HepG2 (cell line): ENCODE measurements at regions not wholly inside any gene's neighbourhood (a gene's known extent, or its start where the extent isn't known, plus 50 kb on each side); places are given as distances from the start of the nearest gene placed in this dataset.

Source experiments
- ATAC-seq: fragments of 200-7000 bp; cut with Tn5 transposase; 3 replicates; pipeline ENCODE4 v1.9.1; 2020; ENCODE audit warnings: mild to moderate bottlenecking, moderate library complexity
- BruUV-seq: library from RNA; stranded (reverse); fragments of 400-500 nt; replicated peaks from 2 replicates; lab custom pipeline; 2021; lab: Mats Ljungman, UMichigan
- CTCF ChIA-PET: fragments of 300-600 bp; formaldehyde crosslinking; extraction: SDS; loops from one replicate; lab custom pipeline; 2021; ENCODE audit warnings: low total read pairs, inconsistent platforms, low intra/inter-chr PET ratio; lab: Yijun Ruan, JAX
- POLR2A ChIA-PET: fragments of 350-600 bp; sonication (Branson Sonifier 250); formaldehyde crosslinking; loops from one replicate; lab custom pipeline; 2020; ENCODE audit warnings: antibody characterized with exemption, inconsistent platforms; lab: Yijun Ruan, JAX
- DNase-seq: peaks from one replicate; pipeline ENCODE4 v3.0.0-alpha.2; 2015; ENCODE audit warnings: low spot score
- FAIRE-seq: peaks from 3 replicates; lab custom pipeline; 2011; peaks lifted over from hg19 to GRCh38; lab: Jason Lieb, UNC
- H2AFZ ChIP-seq: one replicate; pipeline ENCODE4 v1.6.1; 2011; ENCODE audit warnings: low read length, inconsistent platforms
- H3K27ac ChIP-seq: fragments of 300-600 bp; 3 replicates; pipeline ENCODE4 v1.8.0; 2011; ENCODE audit warnings: mixed run types, mild to moderate bottlenecking, mixed read lengths, low read length, inconsistent platforms; ENCODE audit not compliant: insufficient read depth; ENCODE audit errors: extremely low read length
- H3K27me3 ChIP-seq, 2 experiments: fragments of 200-600 bp in 1 of 2; 2 replicates in 1 of 2; 3 replicates in 1 of 2; pipeline versions ENCODE4 v1.6.0 to v1.8.0; 2011; ENCODE audit warnings: low read length in 2 of 2, mild to moderate bottlenecking in 2 of 2, moderate library complexity in 2 of 2, inconsistent platforms in 1 of 2; ENCODE audit not compliant: insufficient read depth in 2 of 2, control insufficient read depth in 1 of 2
- H3K36me3 ChIP-seq, 2 experiments: fragments of 200-600 bp in 1 of 2; replicated peaks in 1 of 2; 2 replicates in 1 of 2; 3 replicates in 1 of 2; pipeline versions ENCODE4 v1.5.1 to v1.8.0; 2011; ENCODE audit warnings: low read length in 2 of 2, inconsistent platforms in 1 of 2; ENCODE audit not compliant: insufficient read depth in 2 of 2, control insufficient read depth in 1 of 2
- H3K4me1 ChIP-seq: 2 replicates; pipeline ENCODE4 v1.5.1; 2012; ENCODE audit warnings: low read length, inconsistent platforms; ENCODE audit not compliant: insufficient read depth
- H3K4me2 ChIP-seq: 2 replicates; pipeline ENCODE4 v1.6.0; 2011; ENCODE audit warnings: low read depth, low read length, inconsistent platforms
- H3K4me3 ChIP-seq, 3 experiments: fragments of 200-600 bp in 1 of 3; sonication (generic), shearing (Covaris generic) in 1 of 3; replicated peaks in 1 of 3; 2 replicates each; pipeline ENCODE4 v1.5.1; 2011 to 2016; ENCODE audit warnings: low read length in 3 of 3, inconsistent platforms in 2 of 3, low read depth in 2 of 3, mild to moderate bottlenecking in 2 of 3, control low read depth in 1 of 3, mixed read lengths in 1 of 3; ENCODE audit not compliant: insufficient read depth in 1 of 3
- H3K79me2 ChIP-seq: one replicate; pipeline ENCODE4 v1.6.1; 2011; ENCODE audit warnings: low read length, inconsistent platforms; ENCODE audit not compliant: insufficient read depth
- H3K9ac ChIP-seq: 2 replicates; pipeline ENCODE4 v1.6.0; 2011; ENCODE audit warnings: mild to moderate bottlenecking, low read depth, low read length, inconsistent platforms; ENCODE audit not compliant: insufficient read depth
- H3K9me3 ChIP-seq: 2 replicates; pipeline ENCODE4 v1.5.1; 2012; ENCODE audit warnings: mild to moderate bottlenecking, low read length
- H4K20me1 ChIP-seq: 2 replicates; pipeline ENCODE4 v1.6.0; 2011; ENCODE audit warnings: inconsistent platforms, mild to moderate bottlenecking, low read length, moderate library complexity; ENCODE audit not compliant: insufficient read depth
- FOSL2 ChIP-seq: sonication (generic); formaldehyde crosslinking; IDR thresholded peaks from 2 replicates; pipeline ENCODE4 v1.4.0; 2020; ENCODE audit warnings: missing genetic modification reagents
- GZF1 ChIP-seq: sonication (generic); formaldehyde crosslinking; IDR thresholded peaks from 2 replicates; pipeline ENCODE4 v1.5.1; 2020; ENCODE audit warnings: mild to moderate bottlenecking, missing genetic modification reagents
- HOXA3 ChIP-seq: sonication (generic); formaldehyde crosslinking; IDR thresholded peaks from 2 replicates; pipeline ENCODE4 v1.5.0; 2020; ENCODE audit warnings: missing genetic modification reagents
- SATB2 ChIP-seq: sonication (generic); formaldehyde crosslinking; IDR thresholded peaks from 2 replicates; pipeline ENCODE4 v1.5.0; 2020; ENCODE audit warnings: missing genetic modification reagents
- WGBS: methylation state at CpG from one replicate; pipeline ENCODE4 v1.1.6; 2017; ENCODE audit warnings: low lambda C conversion rate; 5-methylcytosine and 5-hydroxymethylcytosine counted together
- in situ Hi-C: cut with HindIII; loops from 2 replicates; pipeline ENCODE4 v1.10.0; 2017; ENCODE audit warnings: low pct_unique_long_range_greater_than_20kb; ENCODE audit not compliant: extremely low pct_ligation_motif_present
- intact Hi-C: fragments of 100-400 bp; cut with micrococcal nuclease; formaldehyde crosslinking; loops from one replicate; pipeline ENCODE4 v1.10.0; 2022; ENCODE audit not compliant: unreplicated experiment
- TF ChIP-seq, protein P1 (sequence below): sonication (generic); formaldehyde crosslinking; IDR thresholded peaks from 2 replicates; pipeline ENCODE4 v1.8.1; 2023; ENCODE audit warnings: missing genetic modification reagents, mild to moderate bottlenecking, borderline replicate concordance

DNA sequence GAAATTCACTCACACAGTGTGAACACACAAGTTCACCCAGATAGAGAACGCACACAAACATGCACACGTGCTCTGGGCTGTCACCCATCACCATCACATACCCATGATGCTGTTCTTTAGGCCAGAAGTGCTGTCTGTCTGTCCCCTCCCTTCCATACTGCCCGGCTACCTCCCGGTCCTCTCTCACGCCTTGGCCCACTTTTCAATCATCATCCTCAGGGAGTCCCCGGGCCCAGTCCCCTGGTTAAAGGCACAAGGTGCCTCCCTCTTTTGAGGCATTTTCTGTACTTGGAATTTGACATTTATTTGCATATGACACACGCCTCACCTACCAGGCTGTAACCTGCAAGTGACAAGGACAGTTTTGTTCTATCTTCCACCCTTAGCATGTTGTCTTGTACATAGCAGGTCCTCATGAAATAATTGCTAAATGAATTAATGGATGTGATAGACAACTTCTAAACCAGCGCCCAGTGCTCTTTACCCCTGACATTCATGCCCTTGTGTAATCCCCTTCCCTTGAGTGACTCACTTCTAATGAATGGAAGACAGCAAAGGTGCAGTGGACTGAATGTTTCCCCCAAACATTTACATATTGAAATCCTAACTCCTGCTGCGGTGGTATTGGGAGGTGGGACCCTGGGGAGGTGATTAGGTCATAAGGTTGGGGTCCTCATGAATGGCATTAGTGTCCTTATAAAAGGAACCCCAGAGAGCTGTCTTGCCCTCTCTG lies 73.9 kb upstream of the ADPGK start:
- 28% methylated on average over 7 of the region's 9 CpGs for WGBS
- no peak for FAIRE-seq
- in situ Hi-C loops: no loop called here

DNA sequence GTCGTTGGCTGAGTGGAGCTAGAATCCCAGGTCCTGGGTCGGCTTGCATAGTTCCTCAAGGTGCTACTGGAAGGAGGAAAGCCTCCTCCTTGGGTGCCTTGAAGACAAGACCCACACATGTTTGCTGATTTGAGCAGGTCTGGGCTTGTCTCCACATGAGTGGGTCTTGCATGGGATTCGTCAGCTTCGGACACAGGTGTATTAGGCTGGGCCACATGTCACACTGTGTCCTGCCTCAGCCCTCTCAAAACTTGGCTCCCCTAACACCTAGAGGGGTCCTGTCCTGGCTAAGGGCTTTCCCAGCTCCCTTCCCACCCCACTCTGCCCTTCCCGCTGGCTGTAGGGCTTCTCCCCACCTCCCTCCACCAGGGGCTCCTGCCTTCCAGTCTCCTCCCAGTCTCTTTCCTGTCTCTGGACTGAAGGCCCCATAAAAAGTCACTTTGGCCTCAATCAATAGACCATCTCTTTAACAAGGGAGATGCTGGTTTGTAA lies 73.0 kb upstream of the ADPGK start:
- POLR2A ChIA-PET: no interaction called here
- ATAC-seq (no peak), FAIRE-seq (no peak), DNase-seq (no peak)
- H3K4me3 ChIP-seq: no peak overlapping the region
- H3K9ac ChIP-seq: no peak overlapping the region
- TF ChIP-seq GZF1 (CRISPR knock-in tag) (no peak), SATB2 (no peak), HOXA3 (CRISPR knock-in tag) (no peak)
- no peak overlapping the region for H2AFZ ChIP-seq
- no peaks in the 10 kb centered on the region for H3K9me3 ChIP-seq
- intact Hi-C loops (loop anchor here (10.0 kb wide), 1 partner anchor 58 kb away; no protein-coding TSS in a partner anchor), in situ Hi-C loops (no loop called here)
- H3K27me3 ChIP-seq: peaks cover 5 to 6% of the 10 kb centered on the region in 2 experiments; a peak in 2 of 5 replicates
- no peaks in the 10 kb centered on the region for H3K36me3 ChIP-seq
- CTCF ChIA-PET: no interaction called here
- H3K79me2 ChIP-seq: no peaks in the 10 kb centered on the region
- H3K27ac ChIP-seq: no peak overlapping the region
- no peaks in the 10 kb centered on the region for H3K4me1 ChIP-seq
- H3K4me2 ChIP-seq: no peak overlapping the region
- BruUV-seq: no TSS peak
- no peaks in the 10 kb centered on the region for H4K20me1 ChIP-seq
- WGBS: 21% methylated on average over 3 of the region's 5 CpGs

More for the DNA sequence above, 73.9 kb upstream of the ADPGK start:
- POLR2A ChIA-PET: no interaction called here
- intact Hi-C loops: loop anchor here (10.0 kb wide), 1 partner anchor 57 kb away; no protein-coding TSS in a partner anchor
- Histone ChIP-seq H3K27ac (no peak overlapping the region), H3K4me2 (no peak overlapping the region), H3K27me3 (peaks cover 2 to 3% of the 10 kb centered on the region in 2 experiments; a peak in 2 of 5 replicates), H3K36me3 (no peaks in the 10 kb centered on the region), H2AFZ (no peak overlapping the region), H3K4me1 (no peaks in the 10 kb centered on the region), H3K9ac (no peak overlapping the region), H3K79me2 (no peaks in the 10 kb centered on the region), H3K4me3 (no peak overlapping the region), H3K9me3 (no peaks in the 10 kb centered on the region), H4K20me1 (no peaks in the 10 kb centered on the region)
- TF ChIP-seq, protein P1, sequence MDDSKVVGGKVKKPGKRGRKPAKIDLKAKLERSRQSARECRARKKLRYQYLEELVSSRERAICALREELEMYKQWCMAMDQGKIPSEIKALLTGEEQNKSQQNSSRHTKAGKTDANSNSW (CRISPR knock-in tag): no peak
- peak; percentile 43; the same call in 1 of the 2 replicates for TF ChIP-seq FOSL2 (CRISPR knock-in tag)
- peak; percentile 3 for DNase-seq
- ATAC-seq: no peak
- BruUV-seq: no TSS peak
- CTCF ChIA-PET: no interaction called here
